B cell (primary cell): ENCODE measurements at regions not wholly inside any gene's neighbourhood (a gene's known extent, or its start where the extent isn't known, plus 50 kb on each side); places are given as distances from the start of the nearest gene placed in this dataset.

Source experiments
- ATAC-seq: fragments of 200-7000 bp; cut with Tn5 transposase; one replicate; pipeline ENCODE4 v1.10.0; 2021; ENCODE audit warnings: low read depth, mild to moderate bottlenecking, moderate number of reproducible peaks, moderate library complexity
- CTCF ChIA-PET: fragments of 350-600 bp; sonication (Branson Sonifier 250); formaldehyde crosslinking; loops from one replicate; lab custom pipeline; 2021; ENCODE audit warnings: antibody characterized with exemption, inconsistent platforms; lab: Charles Lee
- POLR2A ChIA-PET: fragments of 350-600 bp; sonication (Branson Sonifier 250); formaldehyde crosslinking; loops from one replicate; lab custom pipeline; 2021; ENCODE audit warnings: antibody characterized with exemption; lab: Charles Lee
- DNase-seq: peaks from one replicate; pipeline ENCODE4 v3.0.0; 2013
- H2AFZ ChIP-seq: 2 replicates; pipeline ENCODE4 v1.6.1; 2012; ENCODE audit warnings: mild to moderate bottlenecking, low read depth, low read length; ENCODE audit not compliant: insufficient read depth, poor library complexity, severe bottlenecking
- H3K27ac ChIP-seq, 2 donors: 1 replicate in 1 of 2; 2 replicates in 1 of 2; pipeline ENCODE4 v1.5.1; 2012 to 2013; ENCODE audit warnings: low read length in 2 of 2, mild to moderate bottlenecking in 2 of 2, moderate library complexity in 1 of 2
- H3K27me3 ChIP-seq, 4 experiments: fragments of 200-600 bp in 1 of 4; sonication (generic) in 1 of 4; replicated peaks in 1 of 4; 1 replicate in 2 of 4; 2 replicates in 2 of 4; pipeline versions ENCODE4 v1.6.1 to v1.7.0; 2013 to 2016; ENCODE audit warnings: low read length in 3 of 4, mild to moderate bottlenecking in 2 of 4, mixed read lengths in 1 of 4, moderate library complexity in 1 of 4; ENCODE audit not compliant: insufficient read depth in 4 of 4, control insufficient read depth in 3 of 4; ENCODE audit errors: control extremely low read depth in 1 of 4
- H3K36me3 ChIP-seq, 2 experiments: replicated peaks in 1 of 2; 1 replicate in 1 of 2; 2 replicates in 1 of 2; pipeline versions ENCODE4 v1.6.1 to v1.7.1; 2013; ENCODE audit warnings: low read length in 1 of 2; ENCODE audit not compliant: insufficient read depth in 2 of 2, control insufficient read depth in 1 of 2; ENCODE audit errors: control extremely low read depth in 1 of 2, extremely low read depth in 1 of 2
- H3K4me1 ChIP-seq, 2 donors: fragments of 200-600 bp in 1 of 2; sonication (generic) in 1 of 2; 1 replicate in 1 of 2; 2 replicates in 1 of 2; pipeline versions ENCODE4 v1.5.1 to v1.6.1; 2013 to 2017; ENCODE audit warnings: low read length in 2 of 2; ENCODE audit not compliant: control insufficient read depth in 2 of 2, insufficient read depth in 2 of 2
- H3K4me2 ChIP-seq: replicated peaks from 2 replicates; pipeline ENCODE3; 2012; ENCODE audit warnings: mild to moderate bottlenecking, low read depth, low read length; ENCODE audit not compliant: poor library complexity, severe bottlenecking
- H3K4me3 ChIP-seq, 5 experiments: fragments of 200-600 bp in 1 of 5; sonication (generic) in 1 of 5; 1 replicate in 3 of 5; 2 replicates in 2 of 5; pipeline versions ENCODE4 v1.5.1 to v1.7.0; 2011 to 2016; ENCODE audit warnings: low read length in 4 of 5, mild to moderate bottlenecking in 4 of 5, low read depth in 2 of 5, control low read depth in 1 of 5, moderate library complexity in 1 of 5; ENCODE audit not compliant: insufficient read depth in 1 of 5; ENCODE audit errors: control extremely low read depth in 1 of 5, extremely low read depth in 1 of 5
- H3K79me2 ChIP-seq: fragments of 200-600 bp; sonication (generic); one replicate; pipeline ENCODE4 v1.6.0; 2016; ENCODE audit warnings: low read length; ENCODE audit not compliant: control insufficient read depth, insufficient read depth
- H3K9ac ChIP-seq: fragments of 200-600 bp; sonication (generic); 2 replicates; pipeline ENCODE4 v1.6.1; 2017; ENCODE audit warnings: mild to moderate bottlenecking, low read length, moderate library complexity
- H3K9me3 ChIP-seq, 3 donors: one replicate each; pipeline versions ENCODE4 v1.6.1 to v1.7.1; 2013; ENCODE audit warnings: low read length in 2 of 3; ENCODE audit not compliant: control insufficient read depth in 2 of 3, insufficient read depth in 1 of 3; ENCODE audit errors: control extremely low read depth in 1 of 3
- H4K20me1 ChIP-seq: 2 replicates; pipeline ENCODE4 v1.6.0; 2012; ENCODE audit warnings: mild to moderate bottlenecking, low read length; ENCODE audit not compliant: insufficient read depth, control insufficient read depth, poor library complexity, severe bottlenecking
- H3K27ac Mint-ChIP-seq: one replicate; pipeline ENCODE4 v1.8.0; 2021; ENCODE audit warnings: mixed read lengths
- H3K27me3 Mint-ChIP-seq: one replicate; pipeline ENCODE4 v1.8.0; 2021; ENCODE audit warnings: mixed read lengths
- H3K4me1 Mint-ChIP-seq: one replicate; pipeline ENCODE4 v1.8.0; 2021; ENCODE audit warnings: mixed read lengths
- H3K4me3 Mint-ChIP-seq: one replicate; pipeline ENCODE4 v1.8.0; 2021; ENCODE audit warnings: mixed read lengths
- H3K9me3 Mint-ChIP-seq: one replicate; pipeline ENCODE4 v1.8.0; 2022; ENCODE audit warnings: mixed read lengths; ENCODE audit not compliant: insufficient read depth
- EZH2 ChIP-seq: IDR thresholded peaks from 2 replicates; pipeline ENCODE4 v1.6.1; 2012; ENCODE audit warnings: borderline replicate concordance, low read depth, mild to moderate bottlenecking, moderate library complexity, low read length; ENCODE audit not compliant: insufficient read depth, poor library complexity, severe bottlenecking
- WGBS: methylation state at CpG from one replicate; pipeline ENCODE4 v1.1.5; 2013; ENCODE audit warnings: missing lambda C conversion rate; ENCODE audit not compliant: insufficient coverage; 5-methylcytosine and 5-hydroxymethylcytosine counted together
- intact Hi-C: fragments of 100-400 bp; cut with micrococcal nuclease; formaldehyde crosslinking; loops from one replicate; pipeline ENCODE4 v1.10.0; 2022
- TF ChIP-seq, protein P1 (sequence below): fragments of 200-600 bp; IDR thresholded peaks from one replicate; pipeline ENCODE4 v1.8.0; 2022; ENCODE audit warnings: antibody characterized with exemption, mild to moderate bottlenecking

GRCh38 chr20:18988701-18989100 is 175.1 kb downstream of the SCP2D1 start:
- no peak overlapping the region for H3K9ac ChIP-seq
- H3K4me3 Mint-ChIP-seq = no peak overlapping the region
- WGBS = 100% methylated on average over 1 of the region's 3 CpGs
- H2AFZ ChIP-seq = no peak overlapping the region
- no peaks in the 10 kb centered on the region for H3K4me1 ChIP-seq
- H3K27ac Mint-ChIP-seq = no peak overlapping the region
- CTCF ChIA-PET = no interaction called here
- no peaks in the 10 kb centered on the region for H3K79me2 ChIP-seq
- intact Hi-C loops = no loop called here
- H3K27me3 Mint-ChIP-seq = no peaks in the 10 kb centered on the region
- DNase-seq = no peak
- POLR2A ChIA-PET = no interaction called here
- H3K4me3 ChIP-seq = no peak overlapping the region
- H3K9me3 Mint-ChIP-seq = peaks cover 5% of the 10 kb centered on the region
- H3K27ac ChIP-seq = no peak overlapping the region
- H3K27me3 ChIP-seq = peaks cover 0 to 2% (median 0%) of the 10 kb centered on the region in 4 experiments
- ATAC-seq = no peak
- no peak overlapping the region for H3K4me2 ChIP-seq
- no peaks in the 10 kb centered on the region for H3K36me3 ChIP-seq
- no peaks in the 10 kb centered on the region for H3K4me1 Mint-ChIP-seq
- TF ChIP-seq, protein P1, sequence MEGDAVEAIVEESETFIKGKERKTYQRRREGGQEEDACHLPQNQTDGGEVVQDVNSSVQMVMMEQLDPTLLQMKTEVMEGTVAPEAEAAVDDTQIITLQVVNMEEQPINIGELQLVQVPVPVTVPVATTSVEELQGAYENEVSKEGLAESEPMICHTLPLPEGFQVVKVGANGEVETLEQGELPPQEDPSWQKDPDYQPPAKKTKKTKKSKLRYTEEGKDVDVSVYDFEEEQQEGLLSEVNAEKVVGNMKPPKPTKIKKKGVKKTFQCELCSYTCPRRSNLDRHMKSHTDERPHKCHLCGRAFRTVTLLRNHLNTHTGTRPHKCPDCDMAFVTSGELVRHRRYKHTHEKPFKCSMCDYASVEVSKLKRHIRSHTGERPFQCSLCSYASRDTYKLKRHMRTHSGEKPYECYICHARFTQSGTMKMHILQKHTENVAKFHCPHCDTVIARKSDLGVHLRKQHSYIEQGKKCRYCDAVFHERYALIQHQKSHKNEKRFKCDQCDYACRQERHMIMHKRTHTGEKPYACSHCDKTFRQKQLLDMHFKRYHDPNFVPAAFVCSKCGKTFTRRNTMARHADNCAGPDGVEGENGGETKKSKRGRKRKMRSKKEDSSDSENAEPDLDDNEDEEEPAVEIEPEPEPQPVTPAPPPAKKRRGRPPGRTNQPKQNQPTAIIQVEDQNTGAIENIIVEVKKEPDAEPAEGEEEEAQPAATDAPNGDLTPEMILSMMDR = no peak
- TF ChIP-seq EZH2 = no peak
- H3K9me3 ChIP-seq = no peaks in the 10 kb centered on the region
- no peaks in the 10 kb centered on the region for H4K20me1 ChIP-seq

DNA sequence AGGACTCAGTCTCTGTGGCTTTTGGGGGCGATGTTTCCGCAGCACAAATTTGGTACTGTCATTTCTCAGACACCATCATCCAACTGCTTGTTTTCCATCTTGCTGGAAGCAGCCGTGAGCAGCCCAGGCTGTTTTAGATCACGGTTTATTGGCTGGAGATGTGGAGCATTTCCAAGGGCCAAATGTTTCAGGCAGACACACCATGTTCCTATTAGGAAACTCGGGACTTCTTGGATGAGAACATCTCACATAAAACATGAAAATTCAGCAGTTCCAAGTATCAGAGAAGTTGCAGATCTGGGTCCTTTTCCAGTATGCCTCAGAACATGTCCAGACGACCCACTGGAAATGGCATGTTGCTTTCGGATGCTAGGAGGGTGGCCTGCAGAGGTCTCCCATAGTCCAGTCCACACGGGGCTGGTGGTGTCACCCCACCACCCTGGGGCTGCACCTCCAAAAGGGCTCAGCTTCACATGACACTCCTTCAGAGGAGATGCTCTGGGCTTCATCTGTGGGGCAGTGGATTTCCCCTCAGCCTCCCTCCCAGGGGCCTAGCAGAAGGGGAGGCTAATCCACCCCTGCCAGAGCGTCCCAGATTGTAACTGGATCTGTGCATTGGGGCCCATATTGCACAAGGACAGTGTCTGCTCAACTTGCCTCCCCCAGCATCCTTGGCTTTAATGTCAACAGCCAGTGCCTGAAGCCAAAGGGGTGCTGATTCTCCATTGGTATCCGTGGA is 176.3 kb downstream of the SCP2D1 start:
- Histone ChIP-seq H3K79me2 (no peaks in the 10 kb centered on the region), H3K9ac (no peak overlapping the region), H3K27me3 (peaks cover 0 to 4% (median 0%) of the 10 kb centered on the region in 4 experiments), H3K4me3 (no peak overlapping the region), H2AFZ (no peak overlapping the region), H3K4me1 (no peaks in the 10 kb centered on the region), H3K27ac (no peak overlapping the region), H3K4me2 (no peak overlapping the region), H3K9me3 (no peaks in the 10 kb centered on the region), H3K36me3 (no peaks in the 10 kb centered on the region), H4K20me1 (no peaks in the 10 kb centered on the region)
- H3K4me1 Mint-ChIP-seq = no peaks in the 10 kb centered on the region
- POLR2A ChIA-PET = no interaction called here
- H3K4me3 Mint-ChIP-seq = no peak overlapping the region
- ATAC-seq (no peak), DNase-seq (no peak)
- H3K27me3 Mint-ChIP-seq = no peaks in the 10 kb centered on the region
- H3K27ac Mint-ChIP-seq = no peak overlapping the region
- intact Hi-C loops = no loop called here
- peaks cover 5% of the 10 kb centered on the region for H3K9me3 Mint-ChIP-seq
- 87% methylated on average over 6 of the region's 10 CpGs for WGBS
- TF ChIP-seq, protein P1 = no peak
- TF ChIP-seq EZH2 = no peak
- CTCF ChIA-PET = no interaction called here
